H1 (cell line): ENCODE measurements at regions not wholly inside any gene's neighbourhood (a gene's known extent, or its start where the extent isn't known, plus 50 kb on each side); places are given as distances from the start of the nearest gene placed in this dataset.
A peak's percentile ranks its signal among the peaks of the same experiment; 100 is the strongest.

Experiments used
- CTCF ChIA-PET: fragments of 300-600 bp; sonication (Branson Sonifier 250); formaldehyde crosslinking; loops from one replicate; lab custom pipeline; 2021; ENCODE audit not compliant: partially characterized antibody; lab: Charles Lee
- POLR2A ChIA-PET: fragments of 300-600 bp; sonication (Branson Sonifier 250); formaldehyde crosslinking; loops from one replicate; lab custom pipeline; 2021; ENCODE audit warnings: inconsistent platforms; ENCODE audit not compliant: partially characterized antibody; lab: Charles Lee
- DNase-seq, 2 experiments: peaks; one replicate each; pipeline versions ENCODE4 v3.0.0 to v3.0.0-alpha.2; 2010 to 2022; ENCODE audit warnings: low spot score in 2 of 2, low read depth in 1 of 2, mixed read lengths in 1 of 2
- FAIRE-seq: peaks from 2 replicates; lab custom pipeline; 2011; peaks lifted over from hg19 to GRCh38; lab: Jason Lieb, UNC
- H2AFZ ChIP-seq: 2 replicates; pipeline ENCODE4 v1.8.1; 2012; ENCODE audit warnings: low read length, inconsistent platforms
- H2AK5ac ChIP-seq: 2 replicates; pipeline ENCODE4 v1.6.1; 2013; ENCODE audit warnings: low read depth, low read length
- H2BK120ac ChIP-seq: replicated peaks from 2 replicates; pipeline ENCODE3; 2013; ENCODE audit warnings: low read depth, low read length, inconsistent platforms
- H2BK12ac ChIP-seq: 2 replicates; pipeline ENCODE4 v1.6.1; 2013; ENCODE audit warnings: low read depth, low read length
- H2BK15ac ChIP-seq: 2 replicates; pipeline ENCODE4 v1.6.1; 2013; ENCODE audit warnings: low read length
- H2BK20ac ChIP-seq: 2 replicates; pipeline ENCODE4 v1.6.1; 2013; ENCODE audit warnings: low read length
- H2BK5ac ChIP-seq: 2 replicates; pipeline ENCODE4 v1.6.1; 2013; ENCODE audit warnings: low read depth, low read length
- H3K14ac ChIP-seq: 2 replicates; pipeline ENCODE4 v1.6.1; 2013; ENCODE audit warnings: inconsistent platforms; ENCODE audit not compliant: insufficient read length
- H3K18ac ChIP-seq: 2 replicates; pipeline ENCODE4 v1.6.1; 2013; ENCODE audit warnings: low read length; ENCODE audit errors: extremely low read depth
- H3K23ac ChIP-seq: 2 replicates; pipeline ENCODE4 v1.6.1; 2013; ENCODE audit warnings: inconsistent platforms; ENCODE audit not compliant: insufficient read length
- H3K23me2 ChIP-seq: 2 replicates; pipeline ENCODE4 v1.6.1; 2013; ENCODE audit warnings: low read depth, low read length
- H3K27ac ChIP-seq: 2 replicates; pipeline ENCODE4 v1.6.1; 2011; ENCODE audit warnings: low read depth, low read length, inconsistent platforms
- H3K27me3 ChIP-seq, 4 experiments: replicated peaks in 1 of 4; 1 replicate in 1 of 4; 2 replicates in 3 of 4; pipeline versions ENCODE4 v1.6.1 to v1.8.1; 2011 to 2013; ENCODE audit warnings: low read length in 3 of 4, mild to moderate bottlenecking in 3 of 4, inconsistent platforms in 2 of 4, mixed read lengths in 2 of 4, moderate library complexity in 1 of 4; ENCODE audit not compliant: control insufficient read depth in 3 of 4, insufficient read depth in 3 of 4; ENCODE audit errors: extremely low read depth in 1 of 4
- H3K36me3 ChIP-seq, 4 experiments: 2 replicates each; pipeline versions ENCODE4 v1.6.1 to v1.8.1; 2011 to 2013; ENCODE audit warnings: mild to moderate bottlenecking in 4 of 4, low read length in 3 of 4, moderate library complexity in 2 of 4, control low read depth in 1 of 4, inconsistent platforms in 1 of 4; ENCODE audit not compliant: insufficient read depth in 4 of 4, control insufficient read depth in 2 of 4
- H3K4ac ChIP-seq: replicated peaks from 2 replicates; pipeline ENCODE3; 2013; ENCODE audit warnings: low read length, low read depth, mixed read lengths, inconsistent platforms; ENCODE audit not compliant: insufficient read length
- H3K4me1 ChIP-seq, 4 experiments: replicated peaks in 1 of 4; 1 replicate in 1 of 4; 2 replicates in 3 of 4; pipeline versions ENCODE4 v1.6.1 to v1.8.1; 2011 to 2013; ENCODE audit warnings: low read length in 3 of 4, inconsistent platforms in 2 of 4, mixed read lengths in 1 of 4; ENCODE audit not compliant: insufficient read depth in 4 of 4, control insufficient read depth in 3 of 4
- H3K4me2 ChIP-seq, 2 experiments: 2 replicates each; pipeline versions ENCODE4 v1.6.1 to v1.8.1; 2011 to 2013; ENCODE audit warnings: low read depth in 2 of 2, low read length in 2 of 2, control low read depth in 1 of 2, inconsistent platforms in 1 of 2, mild to moderate bottlenecking in 1 of 2; ENCODE audit not compliant: insufficient read depth in 1 of 2
- H3K4me3 ChIP-seq, 4 experiments: fragments of 200-600, 300-600 bp in 1 of 4; sonication (generic), shearing (Covaris generic), sonication (Bioruptor Twin) in 1 of 4; 2 replicates each; pipeline versions ENCODE4 v1.5.1 to v1.8.1; 2011 to 2016; ENCODE audit warnings: low read length in 4 of 4, low read depth in 3 of 4, control low read depth in 2 of 4, inconsistent platforms in 2 of 4, mild to moderate bottlenecking in 2 of 4, mixed read lengths in 1 of 4, moderate library complexity in 1 of 4; ENCODE audit not compliant: insufficient read depth in 2 of 4; ENCODE audit errors: extremely low read depth in 1 of 4
- H3K56ac ChIP-seq: replicated peaks from 2 replicates; pipeline ENCODE3; 2013; ENCODE audit warnings: low read depth, mild to moderate bottlenecking, mixed read lengths, low read length, inconsistent platforms; ENCODE audit not compliant: insufficient read length
- H3K79me1 ChIP-seq: 2 replicates; pipeline ENCODE4 v1.6.1; 2013; ENCODE audit warnings: low read depth, low read length, control low read depth
- H3K79me2 ChIP-seq, 2 experiments: 2 replicates each; pipeline versions ENCODE4 v1.6.1 to v1.8.1; 2012 to 2013; ENCODE audit warnings: low read length in 2 of 2, mild to moderate bottlenecking in 2 of 2, inconsistent platforms in 1 of 2; ENCODE audit not compliant: insufficient read depth in 2 of 2, control insufficient read depth in 1 of 2
- H3K9ac ChIP-seq, 4 experiments: replicated peaks in 1 of 4; 1 replicate in 1 of 4; 2 replicates in 3 of 4; pipeline versions ENCODE4 v1.6.1 to v1.8.1; 2011 to 2013; ENCODE audit warnings: low read depth in 3 of 4, low read length in 3 of 4, control low read depth in 2 of 4, mild to moderate bottlenecking in 2 of 4, moderate library complexity in 2 of 4, inconsistent platforms in 1 of 4; ENCODE audit errors: extremely low read depth in 1 of 4
- H3K9me3 ChIP-seq, 2 experiments: 2 replicates each; pipeline versions ENCODE4 v1.6.1 to v1.8.1; 2012 to 2013; ENCODE audit warnings: mild to moderate bottlenecking in 2 of 2, moderate library complexity in 2 of 2, control low read depth in 1 of 2, inconsistent platforms in 1 of 2, low read depth in 1 of 2, low read length in 1 of 2, mixed read lengths in 1 of 2; ENCODE audit not compliant: insufficient read depth in 2 of 2
- H4K20me1 ChIP-seq, 2 experiments: replicated peaks in 1 of 2; 2 replicates each; pipeline versions ENCODE3 to v1.8.1; 2011 to 2013; ENCODE audit warnings: inconsistent platforms in 2 of 2, low read length in 2 of 2, mild to moderate bottlenecking in 1 of 2; ENCODE audit not compliant: insufficient read depth in 2 of 2, control insufficient read depth in 1 of 2
- H4K5ac ChIP-seq: 2 replicates; pipeline ENCODE4 v1.6.1; 2013; ENCODE audit warnings: low read length, low read depth, mixed read lengths, inconsistent platforms; ENCODE audit not compliant: insufficient read length
- H4K8ac ChIP-seq: 2 replicates; pipeline ENCODE4 v1.8.0; 2013; ENCODE audit warnings: mild to moderate bottlenecking, moderate library complexity, low read length, inconsistent platforms; ENCODE audit not compliant: insufficient read depth; ENCODE audit errors: extremely low read depth
- H4K91ac ChIP-seq: replicated peaks from 2 replicates; pipeline ENCODE3; 2013; ENCODE audit warnings: low read length, mixed read lengths, inconsistent platforms; ENCODE audit not compliant: insufficient read length
- BACH1 ChIP-seq: IDR thresholded peaks from 2 replicates; pipeline ENCODE4 v1.6.1; 2012; ENCODE audit warnings: low read length, improper control_type of control experiment
- CREB1 ChIP-seq: IDR thresholded peaks from 2 replicates; pipeline ENCODE4 v1.6.1; 2012; ENCODE audit warnings: inconsistent platforms
- CTBP2 ChIP-seq: IDR thresholded peaks from 2 replicates; pipeline ENCODE4 v1.7.0; 2011; ENCODE audit warnings: borderline replicate concordance, mild to moderate bottlenecking, moderate library complexity, mixed read lengths, low read length; ENCODE audit not compliant: insufficient read depth, insufficient read length
- EGR1 ChIP-seq: IDR thresholded peaks from 2 replicates; pipeline ENCODE4 v1.6.1; 2011; ENCODE audit warnings: low read depth, low read length, borderline replicate concordance
- HDAC2 ChIP-seq, 2 experiments: fragments of 300-600 bp in 1 of 2; sonication (generic) in 1 of 2; IDR thresholded peaks; 2 replicates each; pipeline ENCODE4 v1.6.1; 2011 to 2012; ENCODE audit warnings: low read depth in 2 of 2, low read length in 2 of 2, mild to moderate bottlenecking in 2 of 2, moderate library complexity in 2 of 2, borderline replicate concordance in 1 of 2, inconsistent platforms in 1 of 2
- PHF8 ChIP-seq: fragments of 200-600 bp; sonication (generic); conservative IDR thresholded peaks from 2 replicates; pipeline ENCODE4 v1.7.1; 2012; ENCODE audit warnings: low read depth, mild to moderate bottlenecking, inconsistent platforms, low read length, moderate library complexity
- POLR2AphosphoS5 ChIP-seq: IDR thresholded peaks from 2 replicates; pipeline ENCODE4 v1.6.1; 2011; ENCODE audit warnings: low read depth, low read length
- RXRA ChIP-seq: IDR thresholded peaks from 2 replicates; pipeline ENCODE4 v1.6.1; 2011; ENCODE audit warnings: low read depth, mild to moderate bottlenecking, low read length, moderate library complexity; ENCODE audit not compliant: insufficient read depth
- SAP30 ChIP-seq: fragments of 300-600 bp; sonication (generic); IDR thresholded peaks from 2 replicates; pipeline ENCODE4 v1.7.1; 2012; ENCODE audit warnings: low read length, moderate library complexity, mild to moderate bottlenecking, inconsistent platforms; ENCODE audit not compliant: insufficient read depth, insufficient replicate concordance
- TBP ChIP-seq: IDR thresholded peaks from 2 replicates; pipeline ENCODE4 v1.6.1; 2011; ENCODE audit warnings: low read depth, low read length, improper control_type of control experiment
- YY1 ChIP-seq: IDR thresholded peaks from 2 replicates; pipeline ENCODE4 v1.6.1; 2011; ENCODE audit warnings: low read depth, mild to moderate bottlenecking, low read length
- WGBS, 2 experiments: shearing (Covaris generic) in 1 of 2; methylation state at CpG; one replicate each; pipeline versions ENCODE4 v1.1.6 to v1.1.7; 2013 to 2015; ENCODE audit warnings: low lambda C conversion rate in 2 of 2, mixed read lengths in 2 of 2, inconsistent platforms in 1 of 2, low coverage in 1 of 2, missing lambda C conversion rate in 1 of 2; ENCODE audit not compliant: insufficient replicate concordance in 2 of 2, insufficient coverage in 1 of 2, insufficient read length in 1 of 2; ENCODE audit errors: extremely low coverage in 1 of 2, missing lambda C conversion rate in 1 of 2; 5-methylcytosine and 5-hydroxymethylcytosine counted together
- TF ChIP-seq, protein P1 (sequence below): IDR thresholded peaks from 2 replicates; pipeline ENCODE4 v1.6.1; 2011; ENCODE audit warnings: low read depth, mild to moderate bottlenecking, low read length; ENCODE audit not compliant: insufficient read depth
- TF ChIP-seq, protein P2 (sequence below): IDR thresholded peaks from 2 replicates; pipeline ENCODE4 v1.6.1; 2012; ENCODE audit warnings: inconsistent platforms

GRCh38 chr11:38582756-38583155 is 1984.7 kb upstream of the RAG2 start:
- H3K9me3 ChIP-seq: peaks cover 6 to 10% of the 10 kb centered on the region in 2 experiments
- H3K56ac ChIP-seq: no peak overlapping the region
- no peak overlapping the region for H3K23ac ChIP-seq
- H3K18ac ChIP-seq: no peak overlapping the region
- peak overlapping the region in 1 of 2 experiments; percentile 22; a peak in 1 of 4 replicates for H3K4me2 ChIP-seq
- ChIA-PET CTCF (no interaction called here), POLR2A (no interaction called here)
- no peak overlapping the region for H2BK12ac ChIP-seq
- H3K14ac ChIP-seq: no peak overlapping the region
- 30% methylated on average over 3 of the region's 3 CpGs; no CpG with 5 or more reads in 1 of the 2 experiments for WGBS, 2 experiments
- no peak overlapping the region for H3K9ac ChIP-seq
- no peak overlapping the region for H4K8ac ChIP-seq
- no peak overlapping the region for H3K4me3 ChIP-seq
- no peak overlapping the region for H2BK15ac ChIP-seq
- H3K23me2 ChIP-seq: no peaks in the 10 kb centered on the region
- no peak overlapping the region for H4K5ac ChIP-seq
- H3K27ac ChIP-seq: no peak overlapping the region
- no peak overlapping the region for H2BK20ac ChIP-seq
- H3K4me1 ChIP-seq: peaks cover 0 to 2% (median 0%) of the 10 kb centered on the region in 4 experiments; a peak in 1 of 7 replicates
- H3K4ac ChIP-seq: no peak overlapping the region
- H2BK120ac ChIP-seq: no peak overlapping the region
- H2BK5ac ChIP-seq: no peak overlapping the region
- H2AK5ac ChIP-seq: no peak overlapping the region
- no peak for FAIRE-seq
- DNase-seq: no peak
- H2AFZ ChIP-seq: no peak overlapping the region
- no peaks in the 10 kb centered on the region for H3K27me3 ChIP-seq
- H4K20me1 ChIP-seq: no peaks in the 10 kb centered on the region
- H3K79me1 ChIP-seq: no peaks in the 10 kb centered on the region
- no peaks in the 10 kb centered on the region for H3K79me2 ChIP-seq
- H4K91ac ChIP-seq: no peak overlapping the region
- H3K36me3 ChIP-seq: peaks cover 0 to 2% (median 0%) of the 10 kb centered on the region in 4 experiments; a peak in 1 of 8 replicates
- TF ChIP-seq POLR2AphosphoS5 (no peak), RXRA (no peak), SAP30 (no peak), EGR1 (no peak), PHF8 (no peak), CREB1 (no peak), TBP (no peak), BACH1 (no peak), HDAC2 (IDR thresholded peaks at IDR 0.05; ENCODE audit: borderline replicate concordance in 1 of 2, low read depth in 2 of 2, low read length in 2 of 2) (no peak), CTBP2 (no peak), YY1 (no peak)
- TF ChIP-seq, protein P1, sequence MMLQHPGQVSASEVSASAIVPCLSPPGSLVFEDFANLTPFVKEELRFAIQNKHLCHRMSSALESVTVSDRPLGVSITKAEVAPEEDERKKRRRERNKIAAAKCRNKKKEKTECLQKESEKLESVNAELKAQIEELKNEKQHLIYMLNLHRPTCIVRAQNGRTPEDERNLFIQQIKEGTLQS: no peak
- TF ChIP-seq, protein P2, sequence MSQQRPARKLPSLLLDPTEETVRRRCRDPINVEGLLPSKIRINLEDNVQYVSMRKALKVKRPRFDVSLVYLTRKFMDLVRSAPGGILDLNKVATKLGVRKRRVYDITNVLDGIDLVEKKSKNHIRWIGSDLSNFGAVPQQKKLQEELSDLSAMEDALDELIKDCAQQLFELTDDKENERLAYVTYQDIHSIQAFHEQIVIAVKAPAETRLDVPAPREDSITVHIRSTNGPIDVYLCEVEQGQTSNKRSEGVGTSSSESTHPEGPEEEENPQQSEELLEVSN: no peak
